ENCODE measurements at regions not wholly inside any gene's neighbourhood (a gene's known extent, or its start where the extent isn't known, plus 50 kb on each side); places are given as distances from the start of the nearest gene placed in this dataset.

GRCh38 chr7:22002726-22003125, 57.0 kb upstream of the CDCA7L start:
- H2AFZ ChIP-seq (ENCODE audit: low read length): no peak overlapping the region; the same call in 1 of the 2 replicates
- no peak overlapping the region for H3K4ac ChIP-seq (replicated peaks; ENCODE audit: insufficient read length, low read depth, low read length)
- no peak overlapping the region for H4K8ac ChIP-seq (ENCODE audit: extremely low read depth, insufficient read depth, low read length)
- H3K4me1 ChIP-seq (replicated peaks in 1 of 4; ENCODE audit: control insufficient read depth in 3 of 4, insufficient read depth in 4 of 4, low read length in 3 of 4): peaks cover 0 to 3% (median under 1%) of the 10 kb centered on the region in 4 experiments; a peak in 3 of 7 replicates
- H3K14ac ChIP-seq (ENCODE audit: insufficient read length): no peak overlapping the region
- H2BK15ac ChIP-seq (ENCODE audit: low read length): no peak overlapping the region
- H3K9me3 ChIP-seq (ENCODE audit: insufficient read depth in 2 of 2, low read depth in 1 of 2, low read length in 1 of 2): no peaks in the 10 kb centered on the region
- H3K18ac ChIP-seq (ENCODE audit: extremely low read depth, low read length): no peak overlapping the region
- no peaks in the 10 kb centered on the region for H4K20me1 ChIP-seq (replicated peaks in 1 of 2; ENCODE audit: control insufficient read depth in 1 of 2, insufficient read depth in 2 of 2, low read length in 2 of 2)
- no peak overlapping the region for H3K27ac ChIP-seq (ENCODE audit: low read depth, low read length)
- WGBS, 2 experiments (ENCODE audit: extremely low coverage in 1 of 2, insufficient coverage in 1 of 2, insufficient read length in 1 of 2, insufficient replicate concordance in 2 of 2, low coverage in 1 of 2, low lambda C conversion rate in 2 of 2, missing lambda C conversion rate in 1 of 2): 81% methylated on average over 1 of the region's 1 CpG; no CpG with 5 or more reads in 1 of the 2 experiments
- no peak overlapping the region for H4K91ac ChIP-seq (replicated peaks; ENCODE audit: insufficient read length, low read length)
- ChIA-PET POLR2A (ENCODE audit: partially characterized antibody) (no interaction called here), CTCF (ENCODE audit: partially characterized antibody) (interaction anchor here (0.8 to 2.2 kb wide), 10 partner anchors 10 to 433 kb away, joined by 3 to 29 read pairs (median 3); no protein-coding TSS in a partner anchor)
- no peaks in the 10 kb centered on the region for H3K79me1 ChIP-seq (ENCODE audit: low read depth, low read length)
- H3K9ac ChIP-seq (replicated peaks in 1 of 4; ENCODE audit: extremely low read depth in 1 of 4, low read depth in 3 of 4, low read length in 3 of 4): no peak overlapping the region
- H3K4me3 ChIP-seq (ENCODE audit: extremely low read depth in 1 of 4, insufficient read depth in 2 of 4, low read depth in 3 of 4, low read length in 4 of 4): no peak overlapping the region
- no peak for DNase-seq (ENCODE audit: low read depth in 1 of 2, low spot score in 2 of 2)
- H3K23ac ChIP-seq (ENCODE audit: insufficient read length): no peak overlapping the region
- H2AK5ac ChIP-seq (ENCODE audit: low read depth, low read length): no peak overlapping the region
- FAIRE-seq: no peak
- H2BK20ac ChIP-seq (ENCODE audit: low read length): no peak overlapping the region
- H3K23me2 ChIP-seq (ENCODE audit: low read depth, low read length): no peaks in the 10 kb centered on the region
- H4K5ac ChIP-seq (ENCODE audit: insufficient read length, low read depth, low read length): no peak overlapping the region
- H3K56ac ChIP-seq (replicated peaks; ENCODE audit: insufficient read length, low read depth, low read length): no peak overlapping the region
- no peak overlapping the region for H2BK5ac ChIP-seq (ENCODE audit: low read depth, low read length)
- no peaks in the 10 kb centered on the region for H3K36me3 ChIP-seq (ENCODE audit: control insufficient read depth in 2 of 4, insufficient read depth in 4 of 4, low read length in 3 of 4)
- H3K79me2 ChIP-seq (ENCODE audit: control insufficient read depth in 1 of 2, insufficient read depth in 2 of 2, low read length in 2 of 2): no peaks in the 10 kb centered on the region
- no peak overlapping the region for H2BK120ac ChIP-seq (replicated peaks; ENCODE audit: low read depth, low read length)
- no peak overlapping the region for H3K4me2 ChIP-seq (ENCODE audit: insufficient read depth in 1 of 2, low read depth in 2 of 2, low read length in 2 of 2)
- no peak overlapping the region for H2BK12ac ChIP-seq (ENCODE audit: low read depth, low read length)
- peaks cover 0 to 2% (median 0%) of the 10 kb centered on the region in 4 experiments; a peak in 1 of 7 replicates for H3K27me3 ChIP-seq (replicated peaks in 1 of 4; ENCODE audit: control insufficient read depth in 3 of 4, extremely low read depth in 1 of 4, insufficient read depth in 3 of 4, low read length in 3 of 4)
- TF ChIP-seq SRF (IDR thresholded peaks at IDR 0.05; ENCODE audit: low read depth, low read length) (no peak), CREB1 (IDR thresholded peaks at IDR 0.05) (no peak), EGR1 (IDR thresholded peaks at IDR 0.05; ENCODE audit: borderline replicate concordance, low read depth, low read length) (no peak), HDAC6 (IDR thresholded peaks at IDR 0.05; ENCODE audit: low read depth, low read length) (no peak), ZNF274 (IDR thresholded peaks at IDR 0.05; ENCODE audit: borderline replicate concordance, extremely low read depth, low read length) (no peak), TAF1 (IDR thresholded peaks at IDR 0.05; ENCODE audit: low read depth, low read length) (no peak), TEAD4 (IDR thresholded peaks at IDR 0.05; ENCODE audit: low read depth, low read length) (no peak), CEBPB (IDR thresholded peaks at IDR 0.05; ENCODE audit: low read depth, low read length) (no peak), KDM1A (IDR thresholded peaks at IDR 0.05; ENCODE audit: borderline replicate concordance, low read length) (no peak), ATF2 (IDR thresholded peaks at IDR 0.05; ENCODE audit: low read length) (no peak), NRF1 (IDR thresholded peaks at IDR 0.05; ENCODE audit: low read depth, low read length) (no peak), RXRA (IDR thresholded peaks at IDR 0.05; ENCODE audit: insufficient read depth, low read depth, low read length) (no peak), E2F6 (IDR thresholded peaks at IDR 0.05) (no peak)

Measured in H1 (cell line).